Occipital lobe (tissue), 1 donor: ENCODE measurements at regions not wholly inside any gene's neighbourhood (a gene's known extent, or its start where the extent isn't known, plus 50 kb on each side); places are given as distances from the start of the nearest gene placed in this dataset.
"Not testable (repeated sequence)": the region's sequence is repeated elsewhere in the genome, so short reads cannot be mapped to it uniquely, and the experiment has no call there.

Experiments used
- DNase-seq: peaks from one replicate; lab custom pipeline; 2025; lab: John Stamatoyannopoulos, UW

- no peak for DNase-seq
Observed at GRCh38 chr13:63297163-63297562, 1881.5 kb upstream of the PCDH20 start.

DNA sequence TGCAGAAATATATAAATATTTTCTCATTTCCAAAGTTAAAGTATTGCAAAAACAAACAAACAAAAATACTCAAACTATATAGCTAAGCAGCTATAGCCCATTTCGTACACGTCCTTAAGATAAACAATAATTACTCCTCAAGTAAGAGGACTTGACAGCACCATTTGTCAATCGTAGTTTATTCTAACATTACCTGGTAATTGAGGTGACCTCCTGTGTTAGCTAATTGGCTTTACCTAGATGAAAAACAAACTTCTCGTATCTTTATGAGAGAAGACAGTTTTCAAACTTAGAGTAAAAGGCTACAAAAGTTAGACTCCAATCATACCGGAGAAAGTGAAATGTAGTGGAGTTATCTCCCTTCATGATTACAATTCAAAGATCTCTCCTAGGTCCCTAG is 1876.1 kb upstream of the PCDH20 start:
- no peak for DNase-seq

- no peak for DNase-seq
Observed at GRCh38 chr13:63288576-63288975, 1872.9 kb upstream of the PCDH20 start.

DNA sequence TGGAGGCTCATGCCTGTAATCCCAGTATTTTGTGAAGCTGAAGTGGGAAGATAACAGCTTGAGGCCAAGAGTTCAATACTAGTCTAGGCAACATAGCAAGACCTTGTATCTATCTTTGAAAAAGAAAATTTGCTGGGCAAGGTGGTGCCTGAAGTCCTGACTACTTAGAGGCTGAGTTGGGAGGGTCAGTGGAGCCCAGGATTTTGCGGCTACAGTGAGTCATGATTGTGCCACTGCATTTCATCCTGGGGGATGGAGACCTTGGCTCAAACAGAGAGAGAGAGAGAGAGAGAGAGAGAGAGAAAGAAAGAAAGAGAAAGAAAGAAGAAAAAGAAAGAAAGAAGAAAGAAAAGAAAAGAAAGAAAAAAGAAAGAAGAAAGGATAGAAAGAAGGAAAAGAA is 1872.3 kb upstream of the PCDH20 start:
- no peak for DNase-seq

DNA sequence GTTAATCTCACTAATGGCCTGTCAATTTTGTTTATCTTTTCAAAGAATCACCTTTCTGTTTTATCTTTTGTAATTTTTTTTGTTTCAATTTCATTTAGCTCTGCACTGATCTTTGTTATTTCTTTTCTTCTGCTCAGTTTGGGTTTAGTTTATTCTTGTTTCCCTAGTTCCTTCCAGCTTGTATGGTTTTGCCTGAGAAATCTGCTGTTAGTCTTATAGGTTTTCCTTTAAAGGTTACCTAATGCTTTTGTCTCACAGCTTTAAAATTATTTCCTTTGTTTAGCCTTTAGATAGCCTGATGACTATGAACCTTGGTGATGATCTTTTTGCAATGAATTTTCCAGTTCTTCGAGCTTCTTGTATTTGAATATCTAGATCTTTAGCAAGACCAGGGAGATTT is 1869.8 kb upstream of the PCDH20 start:
- DNase-seq = no peak

DNA sequence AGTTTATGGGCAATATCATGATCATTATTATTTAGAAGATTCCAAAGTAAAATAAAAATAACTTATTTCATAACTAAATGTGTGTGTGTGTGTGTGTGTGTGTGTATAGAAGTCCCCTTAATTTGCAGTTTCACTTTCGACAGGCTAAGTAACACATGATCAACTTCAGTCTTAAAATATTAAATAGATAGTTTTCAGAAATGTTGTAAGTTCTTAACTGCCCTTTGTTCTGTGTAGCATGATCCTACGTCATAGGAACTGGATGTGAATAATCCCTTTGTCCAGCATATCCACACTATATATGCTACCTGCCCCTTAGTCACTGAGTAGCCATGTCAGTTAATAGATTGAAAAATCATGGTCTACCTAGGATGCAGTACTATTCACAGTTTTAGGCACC is 1863.5 kb upstream of the PCDH20 start:
- no peak for DNase-seq

DNA sequence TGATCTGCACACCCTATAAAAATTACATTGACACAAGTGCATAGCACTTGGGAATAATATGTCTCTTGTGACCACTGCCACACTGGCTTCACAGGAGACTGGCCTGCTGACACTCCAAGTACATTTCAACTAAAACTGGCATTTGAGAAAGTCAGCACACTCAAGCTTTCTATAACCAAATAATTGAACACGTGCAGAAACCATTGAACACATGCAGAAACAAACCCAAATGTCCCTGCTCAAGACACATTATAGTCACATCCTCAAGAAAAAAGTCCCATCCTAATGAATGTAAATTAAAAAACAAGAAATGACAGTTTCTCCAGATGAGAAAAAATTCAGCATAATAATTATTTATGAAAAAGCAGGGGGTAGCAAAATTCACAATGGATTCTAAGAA is 1859.1 kb upstream of the PCDH20 start:
- no peak for DNase-seq

GRCh38 chr13:63249411-63250187 is 1834.0 kb upstream of the PCDH20 start:
- no peak for DNase-seq

- DNase-seq = not testable (repeated sequence)
Observed at GRCh38 chr13:63236667-63237396, 1821.2 kb upstream of the PCDH20 start.

DNA sequence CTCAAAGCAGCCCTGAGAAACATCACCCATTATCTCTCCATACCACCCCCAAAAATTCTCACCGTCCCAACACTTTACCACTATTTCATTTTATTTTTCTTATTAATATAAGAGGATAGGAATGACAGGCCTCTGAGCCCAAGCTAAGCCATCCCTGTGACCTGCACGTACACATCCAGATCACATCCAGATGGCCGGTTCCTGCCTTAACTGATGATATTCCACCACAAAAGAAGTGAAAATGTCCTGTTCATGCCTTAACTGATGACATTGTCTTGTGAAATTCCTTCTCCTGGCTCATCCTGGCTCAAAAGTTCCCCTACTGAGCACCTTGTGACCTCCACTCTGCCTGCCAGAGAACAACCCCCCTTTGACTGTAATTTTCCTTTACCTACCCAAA is 1802.9 kb upstream of the PCDH20 start:
- not testable (repeated sequence) for DNase-seq

- no peak for DNase-seq
Observed at GRCh38 chr13:63209330-63210017, 1793.8 kb upstream of the PCDH20 start.

DNA sequence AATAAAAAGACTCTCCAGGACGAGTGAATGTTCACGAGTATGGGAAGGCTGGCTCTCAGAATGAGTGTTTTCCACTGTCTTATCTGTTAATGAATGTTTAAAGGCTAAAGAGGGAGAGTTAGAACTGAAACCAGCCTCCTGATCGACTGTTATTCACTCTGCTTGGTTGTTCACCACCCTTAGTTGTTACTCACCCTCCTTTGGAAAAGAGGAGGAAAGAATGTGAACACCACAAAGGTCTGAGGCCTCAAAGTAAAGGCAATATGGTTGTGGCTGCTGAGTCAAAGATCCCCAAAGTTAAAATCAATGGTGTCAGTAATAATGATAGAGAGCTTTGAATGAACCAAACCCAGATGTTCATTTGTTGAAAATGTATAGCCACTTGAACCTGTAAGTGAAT is 1793.2 kb upstream of the PCDH20 start:
- no peak for DNase-seq

- no peak for DNase-seq
Observed at GRCh38 chr13:63206461-63206860, 1790.8 kb upstream of the PCDH20 start.

DNA sequence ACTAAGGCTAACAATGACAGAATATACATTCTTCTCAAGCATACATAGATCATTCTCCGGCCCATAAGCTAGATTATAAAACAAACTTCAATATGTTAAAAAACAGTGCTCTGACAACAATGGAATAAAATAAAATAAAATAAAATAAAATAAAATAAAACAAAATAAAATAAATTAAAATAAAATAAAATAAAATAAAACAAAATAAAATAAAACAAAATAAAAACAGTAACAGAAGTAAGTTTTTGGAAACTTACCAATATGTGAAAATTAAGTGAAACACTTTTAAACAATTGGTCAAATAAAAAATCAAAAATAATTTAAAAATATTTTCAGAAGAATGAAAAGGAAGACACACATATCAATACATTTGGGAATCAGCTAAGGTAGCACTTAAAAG is 1785.8 kb upstream of the PCDH20 start:
- no peak for DNase-seq

DNA sequence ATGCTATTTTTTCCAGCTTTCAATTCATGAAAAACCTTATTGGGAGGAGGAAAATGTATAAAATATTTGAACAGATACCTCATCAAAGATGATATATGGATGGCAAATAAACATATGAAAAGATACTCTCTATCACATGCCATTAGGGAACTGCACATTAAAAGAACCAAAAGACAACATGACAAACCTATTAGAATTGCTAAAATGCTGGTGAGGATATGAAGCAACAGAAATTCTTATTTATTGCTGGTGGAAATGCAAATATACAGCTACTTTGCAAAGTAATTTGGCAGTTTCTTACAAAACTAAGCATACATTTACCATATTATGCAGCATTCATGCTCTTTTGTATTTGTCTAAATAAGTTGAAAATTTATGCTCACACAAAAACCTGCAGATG is 1783.9 kb upstream of the PCDH20 start:
- DNase-seq = no peak

GRCh38 chr13:63198071-63198470 is 1782.4 kb upstream of the PCDH20 start:
- DNase-seq = no peak

DNA sequence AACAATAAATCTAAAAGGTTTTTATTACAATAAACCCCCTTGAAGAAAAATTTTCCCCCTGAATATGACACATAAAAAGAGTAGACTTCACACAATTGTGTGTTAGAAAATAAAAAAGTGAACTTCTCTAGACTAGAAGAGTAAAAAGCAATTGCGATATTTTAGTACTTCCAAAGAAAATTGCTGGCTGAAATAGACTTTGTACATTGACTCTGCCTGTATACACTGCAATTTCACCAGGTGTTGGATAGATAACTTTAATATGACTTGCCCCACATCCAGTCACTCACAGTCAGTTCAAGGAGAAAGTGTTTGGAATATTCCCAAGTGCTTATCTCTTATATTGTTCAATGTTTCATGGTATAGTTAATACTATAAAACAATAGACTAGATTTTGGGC is 1780.1 kb upstream of the PCDH20 start:
- no peak for DNase-seq

DNA sequence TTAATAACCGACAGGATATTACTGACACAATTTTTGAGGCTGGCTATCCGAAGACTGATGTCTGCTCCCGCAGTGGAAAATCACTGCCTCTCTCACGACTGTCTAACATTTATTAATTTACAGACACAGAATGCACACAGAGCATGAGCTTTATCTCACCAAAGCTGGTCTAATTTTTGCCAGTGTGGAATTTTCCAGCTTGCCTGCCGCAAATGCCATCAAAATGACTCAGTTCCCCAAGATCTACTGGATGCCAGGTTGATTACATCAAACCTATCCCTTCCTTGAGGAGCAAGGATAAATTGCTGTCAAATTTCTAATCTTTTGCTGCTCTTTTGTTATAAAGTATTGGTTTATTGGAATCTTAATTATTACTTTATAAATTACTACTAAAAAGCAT is 1775.1 kb upstream of the PCDH20 start:
- no peak for DNase-seq

GRCh38 chr13:63190219-63190618 is 1774.6 kb upstream of the PCDH20 start:
- no peak for DNase-seq

- DNase-seq = no peak
Observed at GRCh38 chr13:63189712-63190111, 1774.1 kb upstream of the PCDH20 start.

DNA sequence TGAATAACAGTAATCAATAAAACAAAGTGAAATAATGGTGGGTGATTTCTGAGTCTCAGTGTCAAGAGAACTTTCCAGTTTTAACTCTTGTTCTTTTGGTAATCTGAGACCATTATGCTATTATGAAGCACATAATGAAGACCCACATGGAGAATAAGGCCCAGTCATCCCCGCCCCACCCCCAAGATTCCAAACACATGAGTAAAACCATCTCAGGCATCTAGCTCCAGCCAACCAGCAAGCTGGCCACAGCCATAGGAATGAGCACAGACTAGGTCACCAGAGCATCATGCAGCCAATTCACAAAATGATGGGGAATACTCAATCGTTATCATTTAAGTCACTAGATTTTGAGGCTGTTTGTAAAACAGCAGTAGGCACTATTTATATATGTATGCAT is 1769.0 kb upstream of the PCDH20 start:
- no peak for DNase-seq

GRCh38 chr13:63175536-63175935 is 1759.9 kb upstream of the PCDH20 start:
- no peak for DNase-seq
